ENCODE measurements at regions not wholly inside any gene's neighbourhood (a gene's known extent, or its start where the extent isn't known, plus 50 kb on each side); places are given as distances from the start of the nearest gene placed in this dataset.

DNA sequence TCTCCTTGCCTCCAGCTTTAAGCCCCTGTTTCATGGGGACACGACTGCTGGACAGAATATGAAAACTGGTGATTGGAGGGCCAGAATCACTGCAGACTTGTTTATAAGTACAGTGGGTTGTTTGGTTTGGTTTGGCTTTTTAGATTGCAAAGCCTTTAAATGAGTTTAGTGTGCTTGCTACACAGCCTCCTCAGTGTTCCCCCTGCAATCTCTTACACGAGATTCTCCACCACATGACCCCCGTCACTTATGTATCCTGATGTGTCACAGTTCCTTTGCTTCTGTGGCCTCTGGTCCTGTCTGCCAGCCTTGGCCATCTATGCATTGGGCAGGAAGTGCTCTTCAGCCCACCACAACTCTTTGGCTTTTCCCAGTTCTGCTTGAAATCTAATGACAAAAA lies 103.7 kb upstream of the ANKRD1 start:
- H3K9me3 ChIP-seq (ENCODE audit: control insufficient read depth, insufficient read depth, low read length) = no peaks in the 10 kb centered on the region
- H3K27me3 ChIP-seq (ENCODE audit: control insufficient read depth, insufficient read depth, low read length) = no peaks in the 10 kb centered on the region
- no peak overlapping the region for H3K27ac ChIP-seq (ENCODE audit: low read depth, low read length)
- CTCF ChIA-PET = interaction anchor here (3.1 kb wide), 1 partner anchor 18 kb away, joined by 10 read pairs; no protein-coding TSS in a partner anchor
- DNase-seq (ENCODE audit: low read depth, low spot score) = no peak
- POLR2A ChIA-PET = no interaction called here
- TF ChIP-seq, protein P1, sequence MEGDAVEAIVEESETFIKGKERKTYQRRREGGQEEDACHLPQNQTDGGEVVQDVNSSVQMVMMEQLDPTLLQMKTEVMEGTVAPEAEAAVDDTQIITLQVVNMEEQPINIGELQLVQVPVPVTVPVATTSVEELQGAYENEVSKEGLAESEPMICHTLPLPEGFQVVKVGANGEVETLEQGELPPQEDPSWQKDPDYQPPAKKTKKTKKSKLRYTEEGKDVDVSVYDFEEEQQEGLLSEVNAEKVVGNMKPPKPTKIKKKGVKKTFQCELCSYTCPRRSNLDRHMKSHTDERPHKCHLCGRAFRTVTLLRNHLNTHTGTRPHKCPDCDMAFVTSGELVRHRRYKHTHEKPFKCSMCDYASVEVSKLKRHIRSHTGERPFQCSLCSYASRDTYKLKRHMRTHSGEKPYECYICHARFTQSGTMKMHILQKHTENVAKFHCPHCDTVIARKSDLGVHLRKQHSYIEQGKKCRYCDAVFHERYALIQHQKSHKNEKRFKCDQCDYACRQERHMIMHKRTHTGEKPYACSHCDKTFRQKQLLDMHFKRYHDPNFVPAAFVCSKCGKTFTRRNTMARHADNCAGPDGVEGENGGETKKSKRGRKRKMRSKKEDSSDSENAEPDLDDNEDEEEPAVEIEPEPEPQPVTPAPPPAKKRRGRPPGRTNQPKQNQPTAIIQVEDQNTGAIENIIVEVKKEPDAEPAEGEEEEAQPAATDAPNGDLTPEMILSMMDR (IDR thresholded peaks at IDR 0.05; ENCODE audit: low read depth, low read length) = no peak
- H3K4me3 ChIP-seq (ENCODE audit: low read depth, low read length) = no peak overlapping the region

GRCh38 chr10:91032611-91033206 lies 111.8 kb upstream of the ANKRD1 start:
- Histone ChIP-seq H3K4me3 (ENCODE audit: low read depth, low read length) (no peak overlapping the region), H3K27me3 (ENCODE audit: control insufficient read depth, insufficient read depth, low read length) (no peaks in the 10 kb centered on the region), H3K27ac (ENCODE audit: low read depth, low read length) (no peak overlapping the region), H3K9me3 (ENCODE audit: control insufficient read depth, insufficient read depth, low read length) (no peaks in the 10 kb centered on the region)
- ChIA-PET CTCF (interaction anchor here (1.2 kb wide), 1 partner anchor 26 kb away, joined by 4 read pairs; no protein-coding TSS in a partner anchor), POLR2A (no interaction called here)
- TF ChIP-seq, protein P1 (IDR thresholded peaks at IDR 0.05; ENCODE audit: low read depth, low read length) = no peak
- DNase-seq (ENCODE audit: low read depth, low spot score) = no peak

DNA sequence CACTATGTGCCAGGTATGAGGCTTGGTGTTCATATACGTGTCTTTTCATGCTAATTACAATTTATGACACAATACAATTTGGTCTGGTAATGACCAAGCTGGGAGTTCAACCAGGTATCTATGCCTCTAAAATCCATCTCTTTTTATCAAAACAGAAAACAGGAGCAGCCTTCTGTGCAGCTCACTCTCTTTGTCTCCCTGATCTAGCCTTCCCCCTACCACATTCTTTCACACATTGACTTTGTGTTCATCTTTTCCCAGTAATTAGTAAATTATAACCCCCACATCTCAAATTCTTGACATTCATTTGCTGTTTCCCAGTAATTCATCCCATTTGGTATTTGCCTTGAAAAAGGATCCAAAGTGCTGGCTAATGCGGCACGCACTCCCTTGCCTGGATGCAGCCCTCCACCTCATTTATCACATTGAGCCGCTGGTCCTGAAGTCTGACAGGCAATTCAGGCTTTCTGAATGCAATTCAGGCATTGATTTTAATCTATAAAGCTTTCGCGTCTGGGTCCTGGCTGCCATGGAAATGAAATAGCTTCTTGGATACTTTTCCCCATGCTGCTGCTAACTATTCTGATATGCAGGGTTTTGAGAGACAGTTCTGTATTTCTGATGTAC lies 112.5 kb upstream of the ANKRD1 start:
- Histone ChIP-seq H3K4me3 (ENCODE audit: low read depth, low read length) (no peak overlapping the region), H3K27ac (ENCODE audit: low read depth, low read length) (no peak overlapping the region), H3K9me3 (ENCODE audit: control insufficient read depth, insufficient read depth, low read length) (no peaks in the 10 kb centered on the region), H3K27me3 (ENCODE audit: control insufficient read depth, insufficient read depth, low read length) (no peaks in the 10 kb centered on the region)
- ChIA-PET CTCF (interaction anchor here (0.6 kb wide), 1 partner anchor 18 kb away, joined by 3 read pairs; no protein-coding TSS in a partner anchor), POLR2A (no interaction called here)
- no peak for DNase-seq (ENCODE audit: low read depth, low spot score)
- TF ChIP-seq, protein P1 (IDR thresholded peaks at IDR 0.05; ENCODE audit: low read depth, low read length) = no peak

GRCh38 chr10:91034042-91034441 lies 113.2 kb upstream of the ANKRD1 start:
- no peak for DNase-seq (ENCODE audit: low read depth, low spot score)
- TF ChIP-seq, protein P1 (IDR thresholded peaks at IDR 0.05; ENCODE audit: low read depth, low read length) = no peak
- ChIA-PET POLR2A (no interaction called here), CTCF (interaction anchor here (0.6 kb wide), 2 partner anchors 17 to 894 kb away, joined by 3 to 5 read pairs; no protein-coding TSS in a partner anchor)
- Histone ChIP-seq H3K27me3 (ENCODE audit: control insufficient read depth, insufficient read depth, low read length) (no peaks in the 10 kb centered on the region), H3K9me3 (ENCODE audit: control insufficient read depth, insufficient read depth, low read length) (no peaks in the 10 kb centered on the region), H3K27ac (ENCODE audit: low read depth, low read length) (no peak overlapping the region), H3K4me3 (ENCODE audit: low read depth, low read length) (no peak overlapping the region)

- Histone ChIP-seq H3K4me3 (ENCODE audit: low read depth, low read length) (no peak overlapping the region), H3K27ac (ENCODE audit: low read depth, low read length) (no peak overlapping the region), H3K9me3 (ENCODE audit: control insufficient read depth, insufficient read depth, low read length) (no peaks in the 10 kb centered on the region), H3K27me3 (ENCODE audit: control insufficient read depth, insufficient read depth, low read length) (peaks cover 3% of the 10 kb centered on the region)
- TF ChIP-seq, protein P1 (IDR thresholded peaks at IDR 0.05; ENCODE audit: low read depth, low read length) = no peak
- no peak for DNase-seq (ENCODE audit: low read depth, low spot score)
- POLR2A ChIA-PET = no interaction called here
- CTCF ChIA-PET = interaction anchor here (0.6 to 1.5 kb wide), 4 partner anchors 9 to 893 kb away, joined by 3 to 6 read pairs (median 6); no protein-coding TSS in a partner anchor
These were observed 113.7 kb upstream of the ANKRD1 start for GRCh38 chr10:91034494-91035159.
